GM21825 (cell line): ENCODE measurements at regions not wholly inside any gene's neighbourhood (a gene's known extent, or its start where the extent isn't known, plus 50 kb on each side); places are given as distances from the start of the nearest gene placed in this dataset.

Experiments used
- ATAC-seq: cut with Tn5 transposase; IDR thresholded peaks from one replicate; pipeline ENCODE4 v1.9.1; 2021; ENCODE audit warnings: mild to moderate bottlenecking, moderate library complexity; ENCODE audit not compliant: unreplicated experiment

DNA sequence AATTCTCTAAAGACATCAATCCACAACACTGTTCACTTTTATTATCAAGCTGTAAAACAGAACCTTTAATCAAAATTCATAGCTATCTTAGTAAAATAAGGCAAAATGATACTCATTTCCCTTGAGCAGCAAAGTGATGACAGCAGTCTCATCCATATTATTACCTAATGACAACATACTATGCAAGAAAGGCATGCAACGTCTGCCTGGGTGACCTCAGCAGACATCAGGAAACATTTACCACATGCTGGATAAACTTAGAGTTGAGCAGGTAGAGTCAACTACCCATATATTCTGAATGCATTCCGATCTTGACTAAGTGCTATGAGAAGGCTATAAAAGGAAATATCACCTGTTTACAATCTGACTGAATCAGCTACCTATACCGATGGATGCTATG is 145.1 kb downstream of the SIPA1L2 start:
- ATAC-seq: no peak

DNA sequence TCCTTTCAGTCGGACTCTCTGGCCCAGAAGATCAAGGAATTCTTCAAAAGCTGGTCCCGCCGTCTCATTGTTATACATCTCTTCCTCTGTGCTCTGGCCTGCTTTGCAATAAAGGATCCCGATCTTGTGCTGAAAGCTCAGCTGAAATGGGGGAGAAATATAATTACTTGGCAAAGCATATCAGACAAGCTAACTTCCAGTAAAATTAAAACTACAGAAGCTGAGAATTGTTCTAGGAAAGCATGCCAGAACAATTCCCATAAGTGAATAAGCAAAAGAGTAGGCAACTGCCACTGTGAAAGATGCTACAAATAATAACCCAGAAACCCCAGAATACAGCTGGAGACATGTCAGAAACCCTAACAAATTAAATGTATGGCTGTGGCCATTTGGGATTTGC is 146.1 kb downstream of the SIPA1L2 start:
- ATAC-seq: no peak

DNA sequence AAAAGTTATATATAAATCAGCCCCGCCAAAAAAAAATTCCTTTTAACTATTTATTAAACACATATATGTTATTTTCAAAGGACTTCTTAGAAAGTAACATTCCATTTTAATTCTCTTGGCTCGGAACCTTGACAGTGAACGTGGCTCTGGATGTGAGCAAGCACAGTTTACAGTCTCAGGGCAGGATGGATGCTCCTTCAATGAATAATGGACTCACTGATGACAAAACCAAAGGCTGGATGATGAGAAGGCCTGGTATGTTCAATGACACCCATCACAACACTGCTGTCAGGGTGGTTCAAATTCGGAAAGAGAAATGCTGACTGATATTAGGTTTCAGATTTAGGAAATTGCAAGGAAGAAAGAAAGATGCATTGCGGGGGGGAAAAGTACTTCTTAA is 148.8 kb downstream of the SIPA1L2 start:
- ATAC-seq: no peak

DNA sequence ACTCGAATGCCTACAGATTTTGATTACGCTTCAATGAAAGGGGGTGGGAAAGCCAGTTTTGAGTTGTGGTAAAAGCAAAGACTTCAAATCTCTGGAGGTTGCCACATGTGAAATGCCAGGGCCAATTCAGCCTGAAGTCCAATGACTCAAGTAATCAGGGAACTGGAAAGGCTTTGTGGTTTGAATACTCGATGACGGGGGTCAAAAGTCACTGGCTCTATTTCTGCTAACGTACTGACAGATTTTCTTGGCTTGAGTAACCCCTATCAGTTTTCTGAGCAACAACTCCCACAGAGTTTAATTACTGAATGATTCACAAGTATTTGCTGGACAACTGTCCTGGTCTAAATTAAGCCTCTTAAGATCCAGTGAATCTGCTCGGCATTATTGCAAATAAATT is 152.2 kb downstream of the SIPA1L2 start:
- ATAC-seq: no peak

DNA sequence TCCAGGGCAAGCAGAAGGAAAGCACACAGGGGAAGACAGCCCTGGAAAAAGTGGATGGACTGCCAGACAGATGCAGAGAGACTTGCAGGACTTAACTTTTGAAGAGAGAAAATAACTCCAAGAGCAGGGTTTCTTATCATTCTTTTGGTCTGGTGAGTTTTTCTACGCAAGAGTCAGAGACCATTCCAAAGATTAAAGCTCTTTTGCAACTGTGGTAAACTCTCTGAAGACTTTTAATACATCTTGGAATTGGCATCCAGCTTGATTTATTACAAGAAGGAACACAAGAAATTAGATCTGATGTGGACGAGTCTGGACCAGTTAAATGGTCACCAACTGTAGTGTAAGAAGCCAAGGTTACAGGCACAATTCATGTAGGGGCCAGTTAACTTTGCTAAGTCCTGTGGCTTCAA is 153.4 kb downstream of the SIPA1L2 start:
- ATAC-seq: no peak

DNA sequence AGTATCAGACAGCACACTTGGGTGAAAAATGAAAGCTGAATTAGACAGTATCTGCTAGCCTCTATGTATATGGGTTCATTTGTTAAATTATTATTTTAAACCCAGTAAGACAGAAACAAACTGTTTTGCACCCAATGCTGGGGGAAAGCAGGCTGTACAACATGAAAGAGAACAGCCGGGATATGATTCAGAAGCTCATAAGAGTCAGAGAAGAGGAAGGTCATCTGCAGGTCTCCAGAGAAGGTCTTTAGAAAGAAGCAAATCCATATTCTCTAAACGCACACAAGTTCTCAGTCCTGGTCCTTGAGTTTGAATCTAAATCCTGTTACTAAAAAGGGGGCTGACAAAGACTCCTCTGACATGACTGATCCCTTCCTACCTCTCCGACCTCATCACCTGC is 155.1 kb downstream of the SIPA1L2 start:
- ATAC-seq: no peak

DNA sequence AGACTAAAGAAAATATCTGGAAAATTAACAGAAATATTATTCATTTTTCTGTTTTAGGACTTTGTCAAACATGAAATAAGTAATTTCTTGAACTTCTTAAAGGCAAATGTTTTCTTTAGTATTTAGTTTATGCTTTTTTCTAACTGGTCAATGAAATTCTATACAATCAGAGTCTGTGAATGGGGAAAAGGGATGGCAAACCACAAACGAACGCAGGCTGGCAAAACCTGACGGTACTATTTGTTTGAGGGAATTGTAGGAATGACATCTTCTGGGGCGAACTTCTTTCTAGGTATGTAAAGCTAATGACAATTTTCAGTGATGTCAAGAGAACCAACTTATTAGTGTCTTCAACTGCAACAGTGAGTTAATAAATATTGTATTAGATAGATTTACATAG is 156.0 kb downstream of the SIPA1L2 start:
- no peak for ATAC-seq

DNA sequence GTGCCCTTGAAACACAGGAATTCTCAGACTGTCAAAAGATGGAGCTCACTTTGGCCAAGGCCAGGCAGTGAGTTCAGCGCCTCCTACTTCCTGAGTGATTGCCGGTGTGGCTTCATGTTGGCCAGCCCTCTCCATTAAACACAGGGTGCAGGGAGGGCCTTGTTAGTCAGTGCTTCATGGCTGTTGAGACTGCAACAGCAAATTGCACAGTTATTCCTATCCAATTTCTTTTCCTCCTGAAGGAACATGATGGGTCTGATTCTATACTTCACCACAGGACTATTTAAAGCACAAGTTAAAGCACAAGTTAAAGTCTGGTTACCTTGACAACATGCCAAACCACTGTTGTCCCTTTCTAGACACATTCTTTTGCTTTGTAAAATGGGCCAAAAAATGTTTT is 156.6 kb downstream of the SIPA1L2 start:
- ATAC-seq: no peak

DNA sequence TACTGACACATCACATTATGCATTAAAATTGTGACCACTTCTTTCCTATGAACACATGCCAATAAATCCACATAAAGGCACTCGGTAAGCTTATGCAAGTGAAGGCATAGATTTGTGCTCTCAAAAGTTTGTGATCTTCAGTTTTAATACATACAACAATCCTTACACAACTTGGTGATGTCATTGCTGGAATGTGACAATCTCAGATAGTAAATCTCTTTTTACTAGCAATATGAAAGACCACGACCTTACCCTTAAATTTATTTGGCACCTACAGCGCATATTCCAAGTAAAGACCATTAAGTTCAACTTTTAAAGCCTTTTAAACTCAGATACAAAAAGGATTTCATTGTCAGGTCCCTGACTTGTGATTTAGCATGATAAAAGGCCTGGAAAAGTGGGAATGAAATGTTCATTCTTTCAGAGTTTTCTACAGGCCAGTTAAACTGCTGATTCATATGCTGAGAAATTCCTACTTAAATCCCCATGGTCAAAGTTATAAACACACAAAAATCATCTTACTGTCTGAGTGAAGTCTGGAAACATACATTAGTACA is 157.4 kb downstream of the SIPA1L2 start:
- no peak for ATAC-seq

DNA sequence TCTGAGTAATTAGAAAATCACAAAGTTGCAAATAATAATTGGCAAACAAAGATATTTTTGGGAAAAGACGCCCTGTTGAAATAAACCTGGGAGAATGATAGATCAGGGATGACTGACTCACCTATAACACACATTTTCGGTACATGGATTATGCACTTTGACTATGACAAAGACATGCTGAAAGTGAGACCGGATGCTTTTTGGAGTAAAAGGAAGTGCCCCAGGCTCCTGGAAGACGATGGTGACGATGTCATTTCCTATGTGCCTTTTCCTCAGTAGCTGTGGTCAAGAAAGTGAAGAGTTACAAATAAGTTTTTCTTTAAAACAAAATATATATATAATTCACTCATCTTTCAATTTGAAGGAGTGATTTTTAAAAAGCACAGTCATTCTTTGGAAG is 158.7 kb downstream of the SIPA1L2 start:
- ATAC-seq: no peak

DNA sequence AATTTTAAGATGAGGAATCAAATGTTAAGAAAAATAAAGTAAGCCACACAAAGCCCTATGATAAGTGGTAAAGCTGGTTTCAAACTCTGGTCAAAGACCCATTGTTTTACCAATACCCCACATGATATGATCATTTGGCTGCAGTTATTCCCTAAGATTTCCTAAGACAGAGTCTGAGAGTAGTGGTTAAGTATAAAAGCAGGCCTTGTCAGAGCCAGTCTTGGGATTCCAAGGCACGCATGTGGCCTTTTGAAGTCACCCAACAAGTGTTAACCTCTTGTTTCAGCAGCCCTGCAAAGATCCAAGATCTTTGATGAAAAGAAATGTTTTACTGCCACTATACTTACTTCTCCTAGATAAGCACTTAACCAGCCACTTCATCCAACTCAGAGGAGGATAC is 159.2 kb downstream of the SIPA1L2 start:
- ATAC-seq: no peak

DNA sequence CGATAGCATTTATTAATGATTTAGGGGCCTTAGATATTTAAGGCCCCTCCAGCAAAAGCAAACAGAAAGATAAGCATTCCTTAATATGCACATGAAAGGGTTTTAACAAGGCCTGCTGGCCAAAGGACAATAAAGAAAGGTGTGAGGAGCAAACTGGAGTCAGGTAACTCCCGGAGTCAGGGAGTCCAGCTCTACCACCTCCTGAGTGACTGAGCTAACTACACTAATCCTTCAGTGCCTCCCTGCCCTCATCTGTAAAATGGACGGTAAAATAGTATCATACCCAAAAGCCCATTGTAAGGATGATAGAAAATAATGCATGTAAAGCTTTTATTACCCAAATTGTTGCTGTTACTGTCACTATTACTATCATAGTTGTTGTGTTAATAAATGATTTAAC is 161.7 kb downstream of the SIPA1L2 start:
- no peak for ATAC-seq

DNA sequence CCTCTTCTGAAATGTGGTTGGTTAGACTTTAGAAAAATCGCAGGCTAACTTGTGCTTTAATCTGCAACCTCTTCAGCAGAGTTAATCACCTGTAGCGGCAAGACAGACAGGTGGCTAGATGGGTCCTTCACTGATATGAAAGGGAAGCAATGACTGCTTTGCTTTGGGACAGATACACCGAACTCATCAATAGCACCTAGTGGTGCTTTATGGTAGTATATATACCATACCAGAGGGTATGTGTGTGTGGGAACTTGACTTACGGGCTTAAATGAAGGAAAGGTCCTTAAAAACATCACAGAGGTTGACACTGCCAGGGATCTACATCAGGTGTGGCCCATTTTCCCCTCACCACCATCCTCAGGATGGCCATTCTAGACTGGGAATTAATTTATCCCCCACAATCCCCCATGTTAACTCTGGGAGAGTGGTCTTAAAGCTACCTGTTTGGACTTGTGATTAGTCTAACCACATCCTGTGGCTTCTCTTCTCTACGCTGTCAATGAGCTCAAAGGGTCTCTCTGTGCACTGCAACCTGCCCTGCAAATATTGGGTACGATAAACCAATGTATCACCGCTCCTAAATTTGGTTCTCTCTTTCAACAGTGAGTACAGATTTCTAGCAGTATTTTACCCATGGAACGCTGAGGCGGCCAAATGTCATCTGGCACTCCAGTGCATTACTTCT is 162.7 kb downstream of the SIPA1L2 start:
- ATAC-seq: no peak

DNA sequence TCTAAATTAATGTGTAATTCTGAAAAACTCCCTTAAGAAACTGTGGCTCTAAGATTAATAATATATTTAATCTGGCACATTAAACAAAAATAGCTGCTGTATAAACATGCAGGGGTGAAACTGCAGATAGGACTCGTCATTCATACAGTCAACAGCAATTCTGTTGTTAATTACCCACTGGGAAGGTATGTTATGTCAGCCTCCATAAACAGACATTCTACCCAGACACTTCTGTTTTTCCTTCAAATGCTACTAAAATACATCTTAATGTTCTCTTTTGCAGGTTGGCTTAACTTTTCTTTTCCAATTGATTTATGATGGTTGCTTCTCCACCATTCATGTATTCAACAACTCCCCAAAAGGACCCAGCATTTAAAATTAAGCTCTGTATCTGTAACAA is 165.6 kb downstream of the SIPA1L2 start:
- ATAC-seq: no peak

DNA sequence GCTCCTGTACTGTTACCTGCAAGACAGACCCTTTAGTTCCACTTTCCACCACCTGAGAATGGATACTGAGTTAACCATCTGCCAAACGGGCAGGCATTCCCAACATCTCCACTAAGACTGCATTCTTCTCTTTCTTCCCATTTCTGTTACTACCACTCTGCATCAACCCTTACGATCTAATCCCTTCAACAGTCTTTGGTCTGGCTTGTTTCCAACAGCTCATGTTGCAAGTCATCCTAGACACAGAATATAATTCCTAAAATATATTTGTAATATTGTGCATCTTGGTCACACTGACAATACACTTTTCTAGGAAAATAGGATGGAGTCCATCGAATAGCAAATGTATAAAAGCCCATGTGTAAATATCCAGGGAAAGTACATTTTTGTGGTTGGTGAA is 166.7 kb downstream of the SIPA1L2 start:
- no peak for ATAC-seq

DNA sequence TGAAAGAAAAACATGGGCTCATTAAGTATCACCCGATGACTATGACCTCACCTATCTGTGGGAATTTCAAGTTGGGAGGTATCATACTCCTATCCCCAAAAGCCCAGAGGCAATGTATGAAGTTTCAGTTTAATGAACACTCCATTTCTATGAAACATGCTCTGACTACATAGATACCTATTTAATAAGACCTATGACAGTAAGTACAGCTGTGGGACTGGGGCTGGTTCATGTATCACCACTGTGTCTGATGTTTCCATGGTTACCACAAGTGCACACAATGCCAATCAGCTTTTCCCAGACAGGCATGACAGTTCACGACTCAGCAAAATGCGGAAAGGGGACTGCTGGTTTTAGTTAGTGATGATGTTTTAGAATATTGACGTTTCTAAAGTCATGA is 167.7 kb downstream of the SIPA1L2 start:
- ATAC-seq: no peak

DNA sequence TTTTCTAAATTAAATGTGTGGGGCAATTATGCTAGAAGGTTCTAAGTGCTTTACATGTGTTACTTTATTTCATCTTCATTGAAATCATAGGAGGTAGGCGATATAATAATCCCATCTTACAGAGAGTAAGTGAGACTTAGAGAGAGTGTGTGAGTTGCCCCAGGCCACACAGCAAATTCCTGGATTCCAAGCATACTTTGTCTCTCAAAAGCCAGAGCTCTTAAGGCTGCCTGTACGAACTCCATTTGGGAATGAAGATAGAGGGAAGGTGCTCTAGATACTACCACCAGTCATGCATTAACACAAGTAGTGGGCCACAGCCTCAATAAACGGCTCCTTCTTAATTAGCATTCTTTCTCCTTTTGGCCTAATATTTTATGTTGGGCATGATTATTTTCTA is 170.1 kb downstream of the SIPA1L2 start:
- no peak for ATAC-seq

DNA sequence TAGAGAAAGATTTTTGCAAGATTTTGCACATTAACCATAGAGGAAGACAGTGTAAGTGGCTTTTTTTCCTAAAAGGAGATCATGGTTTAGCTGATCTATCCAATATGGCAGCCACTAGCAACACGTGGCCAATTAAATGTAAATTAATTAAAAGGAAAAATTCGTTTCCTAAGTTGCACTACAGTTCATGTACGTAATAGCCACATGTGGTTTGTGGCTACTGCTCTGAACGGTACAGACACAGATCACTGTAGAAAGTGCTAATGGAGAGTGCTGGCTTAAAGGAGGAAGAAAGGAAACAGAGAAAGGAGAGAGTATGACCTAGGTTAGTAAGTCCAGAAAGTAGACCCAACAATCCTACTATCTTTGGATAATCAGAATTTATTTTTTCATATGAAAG is 170.8 kb downstream of the SIPA1L2 start:
- ATAC-seq: no peak

DNA sequence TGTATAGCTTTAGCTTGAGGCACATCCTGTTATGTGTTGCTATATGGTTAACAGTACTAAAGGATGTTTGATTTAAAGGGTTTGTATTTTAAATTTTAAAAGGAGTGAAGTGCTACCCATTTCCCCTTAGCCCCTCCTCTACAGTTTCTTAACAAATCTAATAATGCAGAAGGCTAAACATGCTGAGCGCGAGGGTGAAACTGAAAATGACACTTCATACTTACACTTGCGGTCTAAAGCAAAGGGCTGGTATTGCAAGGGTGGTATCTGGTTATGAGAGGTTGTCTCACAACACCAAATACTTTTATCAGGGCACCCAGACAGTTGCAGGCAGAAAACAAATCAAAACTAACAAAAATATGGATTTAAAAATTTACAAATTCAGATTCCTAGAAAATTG is 172.3 kb downstream of the SIPA1L2 start:
- peak; percentile 85 for ATAC-seq

DNA sequence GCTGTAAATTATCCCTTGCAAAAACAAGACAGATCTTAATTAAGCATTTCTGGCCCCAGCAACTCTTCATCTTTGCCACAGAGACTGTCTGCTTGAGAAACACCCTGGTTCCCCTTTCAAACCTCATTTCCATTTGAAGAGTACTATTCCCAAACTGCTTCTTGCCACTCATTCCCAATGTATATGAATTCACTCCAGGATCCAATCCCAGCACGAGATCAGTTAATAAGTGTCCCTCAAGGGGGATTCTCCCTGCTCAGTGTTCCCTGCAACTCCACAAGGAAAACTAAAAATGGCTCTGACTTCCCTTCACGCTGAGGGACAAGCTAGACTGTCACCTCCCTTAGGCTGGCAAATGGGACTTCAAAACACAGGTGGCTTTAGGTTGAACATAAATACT is 173.2 kb downstream of the SIPA1L2 start:
- no peak for ATAC-seq

DNA sequence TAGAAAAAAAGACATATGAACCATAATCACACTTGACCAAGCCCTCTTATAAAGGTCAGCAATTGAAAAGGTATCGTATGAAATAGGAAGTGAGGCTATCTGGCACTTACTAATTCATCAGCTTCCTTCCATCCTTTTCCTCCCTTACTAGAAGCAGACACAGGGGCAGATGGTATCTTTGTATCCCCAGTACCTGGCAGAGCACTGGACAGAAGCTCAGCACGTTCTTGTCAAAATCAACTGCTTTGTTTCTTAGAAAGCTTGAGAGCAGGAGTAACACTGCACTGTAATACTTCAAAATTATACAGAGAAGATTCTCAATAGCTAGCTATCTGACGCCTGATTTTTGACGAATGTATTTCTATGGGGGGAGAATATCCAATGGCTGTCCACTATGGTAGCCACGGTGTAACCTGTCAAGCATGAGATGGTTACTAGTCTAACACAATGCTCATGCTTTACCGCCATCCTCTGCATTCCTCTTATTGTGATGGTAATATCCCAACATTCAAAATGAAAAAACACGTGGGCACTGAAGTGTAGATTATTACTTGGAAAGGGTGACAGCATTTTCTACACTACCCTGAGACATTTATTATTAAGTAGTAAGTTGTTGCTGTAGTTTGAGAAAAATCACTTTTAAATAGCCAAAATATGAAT is 175.6 kb downstream of the SIPA1L2 start:
- ATAC-seq: no peak

DNA sequence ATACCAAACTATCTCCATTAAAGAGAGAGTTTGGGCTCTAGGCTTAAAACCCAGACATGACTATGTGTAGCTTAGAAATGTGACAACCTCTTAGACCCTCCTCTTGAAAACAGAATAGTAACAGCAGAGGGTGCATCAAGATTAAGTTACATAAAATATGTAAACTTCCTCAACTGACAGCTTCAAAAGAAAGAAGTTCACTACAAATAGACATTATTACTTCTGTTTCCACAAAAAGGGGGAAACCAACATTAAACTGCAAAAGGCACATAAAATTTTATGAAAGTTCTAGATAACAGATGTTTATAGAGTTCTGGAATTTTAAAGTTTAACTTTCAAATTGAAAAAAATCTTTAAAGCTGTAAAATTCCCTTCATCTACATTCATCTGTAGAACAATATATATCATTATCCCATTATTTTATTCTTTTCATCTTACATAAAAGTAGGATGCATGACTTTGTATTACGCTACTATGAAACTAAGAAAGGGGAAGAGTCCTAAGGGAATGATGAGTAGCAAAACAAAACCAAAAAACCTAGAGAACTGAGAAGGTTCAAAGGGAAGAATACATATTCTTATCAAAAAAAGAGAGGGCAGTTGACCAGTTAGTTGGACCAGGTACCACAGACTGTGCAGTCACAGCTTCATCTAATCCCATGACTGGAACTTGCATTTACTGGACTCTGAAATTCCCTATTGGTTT is 177.0 kb downstream of the SIPA1L2 start:
- ATAC-seq: no peak
